NCI-H1417 (cell line): ENCODE measurements at regions not wholly inside any gene's neighbourhood (a gene's known extent, or its start where the extent isn't known, plus 50 kb on each side); places are given as distances from the start of the nearest gene placed in this dataset.
"Not testable (repeated sequence)": the region's sequence is repeated elsewhere in the genome, so short reads cannot be mapped to it uniquely, and the experiment has no call there.

Experiments
- DNase-seq, 3 experiments: peaks; one replicate each; lab custom pipeline; 2025; lab: John Stamatoyannopoulos, UW

DNA sequence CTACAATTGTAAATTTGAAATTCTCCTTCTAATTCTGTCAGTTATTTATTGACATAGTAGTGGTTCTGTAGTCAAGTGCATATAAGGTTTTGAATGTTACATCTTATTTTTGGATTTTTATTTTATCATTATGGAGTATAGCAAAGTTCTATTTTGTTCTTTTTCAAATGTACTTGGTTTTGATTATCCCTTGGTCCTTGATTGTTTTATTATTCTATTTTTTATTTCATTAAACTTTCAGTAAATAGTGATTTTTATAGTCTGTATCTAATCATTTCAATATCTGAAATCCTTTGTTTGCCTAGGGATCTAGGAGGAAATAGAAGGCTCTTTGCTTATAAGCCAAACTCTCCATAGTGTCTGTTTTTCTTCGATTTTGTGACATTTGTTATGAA is 87.8 kb downstream of the HFE start:
- DNase-seq = no peak

- peak in 2 of 3 experiments; percentile 45 to 63 for DNase-seq
These were observed 88.4 kb downstream of the HFE start for GRCh38 chr6:26175428-26176181.

DNA sequence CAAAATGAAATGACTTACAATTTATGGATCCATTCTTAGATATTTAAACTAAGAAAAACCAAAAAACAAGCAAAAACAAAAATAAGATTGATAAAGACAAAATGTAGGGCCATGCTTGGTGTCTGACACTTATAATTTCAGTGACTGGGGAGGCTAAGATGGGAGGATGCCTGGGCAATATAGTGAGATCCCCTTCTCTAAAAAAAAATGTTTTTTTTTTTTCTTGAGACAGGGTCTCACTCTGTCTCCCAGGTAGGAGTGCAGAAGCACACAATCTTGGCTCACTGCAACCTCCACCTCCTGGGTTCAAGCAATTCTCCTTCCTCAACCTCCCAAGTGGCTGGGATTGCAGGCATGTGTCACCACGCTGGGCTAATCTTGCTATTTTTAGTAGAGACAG is 92.4 kb downstream of the HFE start:
- no peak for DNase-seq

- no peak for DNase-seq
These were observed 93.1 kb downstream of the HFE start for GRCh38 chr6:26180346-26180745.

DNA sequence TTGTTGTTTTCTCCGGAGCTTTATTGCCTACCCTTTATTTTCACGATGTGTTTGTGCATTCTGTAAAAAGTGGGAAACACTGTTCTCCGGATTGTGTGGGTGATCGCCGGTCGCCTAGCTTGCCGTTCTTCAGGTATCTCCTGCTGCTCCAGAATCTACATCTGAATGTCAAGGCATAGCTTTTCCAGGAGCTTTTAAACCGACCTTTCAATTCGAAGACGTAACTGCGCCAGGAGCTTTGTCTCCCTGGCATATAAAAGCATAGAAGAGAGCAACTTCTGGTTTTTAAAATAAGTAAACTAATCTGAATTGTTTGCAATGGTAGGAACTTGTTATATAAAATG is 96.0 kb downstream of the HFE start:
- no peak for DNase-seq

- no peak for DNase-seq
These were observed 96.5 kb downstream of the HFE start for GRCh38 chr6:26183581-26184366.

DNA sequence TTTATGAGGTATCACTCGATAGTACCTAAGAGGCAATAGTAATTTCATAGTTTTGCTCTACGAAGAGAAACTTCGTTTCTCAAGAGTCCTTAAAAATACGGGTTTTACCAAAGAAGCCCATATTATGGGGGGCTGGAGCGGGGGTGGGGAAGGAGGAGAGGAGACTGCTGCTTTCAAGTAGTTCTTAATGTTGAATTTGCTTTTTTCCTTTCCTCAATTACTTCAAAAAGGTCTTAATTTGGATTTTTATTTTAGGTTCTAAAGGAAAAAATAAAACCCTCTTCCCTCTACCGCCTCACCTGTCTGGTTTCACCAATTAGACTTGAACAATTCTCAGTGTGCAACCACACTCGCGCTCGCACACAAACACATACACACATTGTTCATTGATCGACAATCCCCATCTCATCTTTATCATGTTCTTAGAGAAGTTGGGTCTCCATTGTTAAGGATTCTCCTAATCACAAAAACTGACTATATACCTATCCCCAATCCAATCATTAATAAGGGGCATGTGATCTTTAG is 97.2 kb downstream of the HFE start:
- DNase-seq = no peak

DNA sequence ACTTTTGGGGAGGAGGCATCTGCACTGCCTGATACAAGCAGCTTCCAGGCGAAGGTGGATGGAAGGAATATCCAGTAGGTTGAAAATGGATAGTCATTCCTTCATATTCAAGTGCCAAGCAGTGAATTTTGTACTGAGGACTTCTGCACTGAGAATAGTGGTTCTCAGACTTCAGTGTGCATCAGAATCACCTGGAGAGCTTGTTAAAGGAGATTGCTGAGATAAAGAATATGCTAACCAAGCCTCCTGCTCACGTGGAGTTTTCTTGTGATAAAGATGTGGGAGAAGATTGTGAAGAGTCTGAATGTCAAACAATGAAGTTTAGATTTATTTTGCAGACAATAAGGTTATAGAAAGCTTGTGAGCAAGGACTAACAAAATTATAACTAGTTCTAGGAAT is 97.8 kb downstream of the HFE start:
- no peak for DNase-seq

DNA sequence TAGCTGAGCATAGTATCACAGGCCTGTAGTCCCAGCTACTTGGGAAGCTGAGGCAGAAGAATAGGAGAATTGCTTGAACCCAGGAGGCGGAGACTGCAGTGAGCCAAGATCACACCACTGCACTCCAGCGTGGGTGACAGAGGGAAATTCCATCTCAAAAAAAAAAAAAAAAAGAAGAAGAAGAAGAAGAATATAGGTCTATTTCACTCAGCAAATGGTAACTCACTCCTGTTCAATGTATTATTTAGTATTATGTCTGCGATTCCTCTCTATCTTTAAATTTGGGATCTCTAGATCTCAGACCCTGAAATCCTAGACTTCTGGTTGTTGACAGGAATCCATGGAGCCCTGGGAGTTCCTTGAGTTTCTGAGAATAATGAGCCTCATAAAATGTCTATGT is 98.6 kb downstream of the HFE start:
- DNase-seq = no peak

DNA sequence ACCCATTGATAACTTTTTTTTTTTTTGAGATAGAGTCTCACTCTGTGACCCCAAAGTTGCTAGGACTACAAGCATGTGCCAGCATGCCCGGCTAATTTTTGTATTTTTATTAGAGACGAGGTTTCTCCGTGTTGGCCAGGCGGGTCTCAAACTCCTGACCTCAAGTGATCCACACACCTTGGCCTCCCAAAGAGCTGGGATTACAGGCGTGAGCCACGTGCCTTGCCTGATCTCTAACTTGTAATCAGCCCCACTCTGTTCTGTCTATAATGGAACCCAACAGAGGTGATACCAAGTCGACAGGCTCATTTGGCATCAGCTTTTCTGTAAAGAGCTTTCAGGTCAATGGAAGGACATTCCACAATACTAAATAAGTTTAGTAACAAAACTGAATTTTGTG is 99.4 kb downstream of the HFE start:
- no peak for DNase-seq

- DNase-seq = no peak
These were observed 100.1 kb downstream of the HFE start for GRCh38 chr6:26187292-26187691.

- peak; percentile 64 to 85 (median 68) for DNase-seq
These were observed 100.9 kb downstream of the HFE start for GRCh38 chr6:26187981-26188635.

DNA sequence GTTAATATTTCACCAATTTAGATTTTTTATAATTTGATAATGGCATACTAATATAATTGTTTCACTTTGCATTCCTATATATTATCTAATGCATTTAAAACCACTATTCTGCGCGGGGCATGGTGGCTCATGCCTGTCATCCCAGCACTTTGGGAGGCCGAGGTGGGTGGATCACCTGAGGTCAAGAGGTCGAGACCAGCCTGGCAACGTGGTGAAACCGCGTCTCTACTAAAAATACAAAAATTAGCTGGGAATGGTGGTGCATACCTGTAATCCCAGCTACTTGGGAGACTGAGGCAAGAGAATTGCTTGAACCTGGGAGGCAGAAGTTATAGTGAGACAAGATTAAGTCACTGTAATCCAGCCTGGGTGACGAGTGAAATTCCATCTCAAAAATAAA is 104.3 kb downstream of the HFE start:
- not testable (repeated sequence) for DNase-seq

- no peak for DNase-seq
These were observed 106.5 kb downstream of the HFE start for GRCh38 chr6:26193467-26194328.

DNA sequence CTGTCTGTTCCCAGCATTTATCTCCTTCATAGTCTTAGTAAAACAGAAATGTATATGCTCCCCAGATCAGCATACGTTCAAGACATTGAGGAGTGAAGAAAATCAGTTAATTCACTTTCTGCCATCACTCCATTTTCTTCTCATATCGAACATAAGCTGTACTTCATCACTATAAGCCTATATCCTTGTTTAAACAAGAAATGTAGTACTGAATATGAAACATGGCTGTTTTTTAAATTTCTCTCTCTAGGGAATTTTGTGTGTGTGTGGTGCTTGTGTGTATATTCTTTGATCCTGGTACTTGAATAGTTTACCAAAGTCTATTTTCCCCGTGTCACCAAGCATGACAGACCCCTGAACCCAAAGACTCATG is 107.1 kb downstream of the HFE start:
- no peak for DNase-seq

- DNase-seq = no peak
These were observed 107.7 kb downstream of the HFE start for GRCh38 chr6:26194816-26195375.

DNA sequence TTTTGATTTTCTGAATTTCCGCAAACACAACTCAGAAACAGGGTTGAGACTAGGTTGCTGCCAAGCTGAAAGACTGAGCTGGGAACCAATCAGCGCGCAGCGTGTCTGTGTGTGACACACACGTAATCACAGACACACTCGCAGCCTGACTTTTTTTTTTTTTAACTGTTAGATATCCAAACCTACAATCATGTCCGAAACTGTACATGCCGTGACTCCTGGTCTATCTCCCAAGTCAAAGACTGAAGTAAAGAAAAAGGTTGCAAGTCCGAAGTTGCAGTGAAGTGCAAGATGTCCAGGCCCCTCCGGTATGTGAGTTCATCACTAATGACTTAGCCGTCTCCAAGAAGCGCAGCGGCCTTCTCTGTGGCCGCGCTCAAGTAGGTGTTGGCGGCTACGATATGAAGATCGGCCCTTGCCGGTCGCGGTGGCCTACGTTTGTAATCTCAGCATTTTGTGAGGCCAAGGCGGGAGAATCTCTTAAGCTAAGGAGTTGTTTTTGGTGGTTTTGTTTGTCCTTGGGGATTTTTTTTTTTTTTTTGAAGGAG is 108.2 kb downstream of the HFE start:
- DNase-seq = peak; percentile 16 to 85 (median 48)

GRCh38 chr6:26195924-26196845 is 109.0 kb downstream of the HFE start:
- DNase-seq = peak in 1 of 3 experiments; percentile 38

DNA sequence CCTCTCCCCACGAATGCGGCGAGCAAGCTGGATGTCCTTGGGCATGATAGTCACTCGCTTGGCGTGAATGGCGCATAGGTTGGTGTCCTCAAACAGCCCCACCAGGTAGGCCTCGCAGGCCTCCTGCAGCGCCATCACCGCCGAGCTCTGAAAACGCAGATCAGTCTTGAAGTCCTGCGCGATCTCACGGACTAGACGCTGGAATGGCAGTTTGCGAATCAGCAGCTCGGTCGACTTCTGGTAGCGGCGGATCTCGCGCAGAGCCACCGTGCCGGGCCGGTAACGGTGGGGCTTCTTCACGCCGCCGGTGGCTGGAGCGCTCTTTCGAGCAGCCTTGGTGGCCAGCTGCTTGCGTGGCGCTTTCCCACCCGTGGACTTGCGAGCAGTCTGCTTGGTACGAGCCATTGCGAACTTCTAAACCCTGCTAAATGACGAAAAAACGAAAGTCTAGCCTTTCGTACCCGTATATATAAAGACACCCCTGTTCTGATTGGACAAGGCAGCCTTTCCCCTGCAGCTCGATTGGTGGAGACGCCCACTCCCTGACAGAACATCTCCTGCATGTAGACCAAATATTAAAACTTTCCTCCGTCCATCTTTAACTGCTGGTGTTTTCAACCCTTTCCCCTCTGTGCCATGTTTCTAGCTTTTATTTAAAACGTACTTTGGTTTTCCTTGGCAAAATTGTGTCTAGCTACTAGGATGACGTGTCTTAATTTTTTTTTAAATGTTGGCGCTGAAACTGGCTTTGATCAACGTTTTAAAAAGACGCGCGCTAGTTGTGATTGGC is 109.8 kb downstream of the HFE start:
- peak; percentile 65 to 89 (median 89) for DNase-seq

DNA sequence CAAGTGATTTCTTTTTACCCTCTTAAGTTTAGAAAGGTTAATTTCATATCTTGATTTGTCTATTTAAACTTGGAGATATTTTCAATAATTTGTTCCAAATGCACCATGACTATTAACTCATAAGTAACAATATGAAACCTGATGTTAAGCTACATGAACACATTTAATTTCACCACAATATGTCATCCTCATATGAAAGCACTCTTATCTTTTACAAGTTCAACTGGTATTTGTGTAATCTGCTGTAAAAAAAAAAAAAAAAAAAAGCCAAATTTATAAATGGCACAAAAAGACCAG is 110.4 kb downstream of the HFE start:
- DNase-seq = no peak
